ENCODE measurements at regions not wholly inside any gene's neighbourhood (a gene's known extent, or its start where the extent isn't known, plus 50 kb on each side); places are given as distances from the start of the nearest gene placed in this dataset.

DNA sequence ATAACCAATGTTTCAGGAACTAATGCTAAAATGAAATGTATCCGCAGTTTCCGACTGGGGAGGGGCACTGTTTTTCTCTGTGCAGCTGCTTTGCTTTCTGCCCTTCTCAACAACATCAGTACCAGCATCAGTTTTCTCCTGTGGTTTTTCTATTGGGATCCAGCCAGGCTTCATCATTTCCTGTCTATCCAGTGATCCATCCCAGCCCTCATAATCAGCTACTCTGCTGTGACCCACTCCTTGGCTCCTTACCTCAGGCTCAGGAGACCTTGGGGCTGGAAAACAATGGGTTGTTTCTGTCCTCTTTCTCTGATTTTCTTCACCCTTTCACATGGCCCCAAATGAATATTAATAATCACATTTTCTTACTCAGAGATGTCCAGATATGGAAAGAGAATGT is 222.2 kb upstream of the DKK2 start:
- no peaks in the 10 kb centered on the region for H3K36me3 ChIP-seq (ENCODE audit: insufficient read depth, low read length)
- H3K4me1 ChIP-seq (ENCODE audit: insufficient read depth, low read length, poor library complexity, severe bottlenecking): no peaks in the 10 kb centered on the region
- TF ChIP-seq, protein P1, sequence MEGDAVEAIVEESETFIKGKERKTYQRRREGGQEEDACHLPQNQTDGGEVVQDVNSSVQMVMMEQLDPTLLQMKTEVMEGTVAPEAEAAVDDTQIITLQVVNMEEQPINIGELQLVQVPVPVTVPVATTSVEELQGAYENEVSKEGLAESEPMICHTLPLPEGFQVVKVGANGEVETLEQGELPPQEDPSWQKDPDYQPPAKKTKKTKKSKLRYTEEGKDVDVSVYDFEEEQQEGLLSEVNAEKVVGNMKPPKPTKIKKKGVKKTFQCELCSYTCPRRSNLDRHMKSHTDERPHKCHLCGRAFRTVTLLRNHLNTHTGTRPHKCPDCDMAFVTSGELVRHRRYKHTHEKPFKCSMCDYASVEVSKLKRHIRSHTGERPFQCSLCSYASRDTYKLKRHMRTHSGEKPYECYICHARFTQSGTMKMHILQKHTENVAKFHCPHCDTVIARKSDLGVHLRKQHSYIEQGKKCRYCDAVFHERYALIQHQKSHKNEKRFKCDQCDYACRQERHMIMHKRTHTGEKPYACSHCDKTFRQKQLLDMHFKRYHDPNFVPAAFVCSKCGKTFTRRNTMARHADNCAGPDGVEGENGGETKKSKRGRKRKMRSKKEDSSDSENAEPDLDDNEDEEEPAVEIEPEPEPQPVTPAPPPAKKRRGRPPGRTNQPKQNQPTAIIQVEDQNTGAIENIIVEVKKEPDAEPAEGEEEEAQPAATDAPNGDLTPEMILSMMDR (conservative IDR thresholded peaks at IDR 0.05; ENCODE audit: low read length): no peak
- TF ChIP-seq EZH2phosphoT487 (IDR thresholded peaks at IDR 0.05; ENCODE audit: borderline replicate concordance): no peak
- no peaks in the 10 kb centered on the region for H3K9me2 ChIP-seq (replicated peaks; ENCODE audit: low read depth, low read length)
- no peak overlapping the region for H2AFZ ChIP-seq (ENCODE audit: low read length)
- H3K9ac ChIP-seq (ENCODE audit: low read depth, low read length, poor library complexity, severe bottlenecking): no peak overlapping the region
- H3K27me3 ChIP-seq (ENCODE audit: insufficient read depth, low read length, poor library complexity, severe bottlenecking): no peaks in the 10 kb centered on the region
- no peaks in the 10 kb centered on the region for H3K79me2 ChIP-seq (ENCODE audit: insufficient read depth, low read length)
- H3K4me3 ChIP-seq (ENCODE audit: low read length, poor library complexity, severe bottlenecking): no peak overlapping the region
- H4K20me1 ChIP-seq (ENCODE audit: insufficient read depth, low read length, poor library complexity, severe bottlenecking): no peaks in the 10 kb centered on the region
- H3F3A ChIP-seq (ENCODE audit: low read depth): no peaks in the 10 kb centered on the region
- no peaks in the 10 kb centered on the region for H3K9me3 ChIP-seq (ENCODE audit: insufficient read depth, low read depth, low read length)
- H3K4me2 ChIP-seq (ENCODE audit: low read depth, low read length, poor library complexity, severe bottlenecking): no peak overlapping the region

DNA sequence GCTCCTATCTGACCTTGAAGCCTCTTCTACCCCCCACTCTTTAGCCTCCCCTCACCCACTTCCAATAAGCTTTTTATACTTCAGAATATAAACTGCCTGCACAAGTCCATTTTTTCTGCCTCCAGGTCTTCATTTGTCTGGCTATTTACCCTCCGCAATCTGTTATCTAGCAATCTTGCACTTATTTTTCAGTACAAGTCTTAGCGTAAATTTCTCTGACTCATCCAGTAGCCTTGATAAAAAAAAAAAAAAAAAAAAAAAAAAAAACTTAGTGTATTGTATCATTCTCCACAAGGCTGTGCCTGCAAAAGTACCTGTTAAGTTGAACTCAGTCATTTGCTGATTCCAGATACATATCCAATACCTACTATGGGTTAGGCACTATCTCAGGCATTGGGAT is 219.5 kb upstream of the DKK2 start:
- TF ChIP-seq, protein P1 (conservative IDR thresholded peaks at IDR 0.05; ENCODE audit: low read length): no peak
- TF ChIP-seq EZH2phosphoT487 (IDR thresholded peaks at IDR 0.05; ENCODE audit: borderline replicate concordance): no peak
- Histone ChIP-seq H3K36me3 (ENCODE audit: insufficient read depth, low read length) (no peaks in the 10 kb centered on the region), H2AFZ (ENCODE audit: low read length) (no peak overlapping the region), H3K4me1 (ENCODE audit: insufficient read depth, low read length, poor library complexity, severe bottlenecking) (no peaks in the 10 kb centered on the region), H3K9me3 (ENCODE audit: insufficient read depth, low read depth, low read length) (no peaks in the 10 kb centered on the region), H3F3A (ENCODE audit: low read depth) (no peaks in the 10 kb centered on the region), H3K9me2 (replicated peaks; ENCODE audit: low read depth, low read length) (no peaks in the 10 kb centered on the region), H3K79me2 (ENCODE audit: insufficient read depth, low read length) (no peaks in the 10 kb centered on the region), H3K4me2 (ENCODE audit: low read depth, low read length, poor library complexity, severe bottlenecking) (no peak overlapping the region), H3K4me3 (ENCODE audit: low read length, poor library complexity, severe bottlenecking) (no peak overlapping the region), H3K27me3 (ENCODE audit: insufficient read depth, low read length, poor library complexity, severe bottlenecking) (no peaks in the 10 kb centered on the region), H3K9ac (ENCODE audit: low read depth, low read length, poor library complexity, severe bottlenecking) (no peak overlapping the region), H4K20me1 (ENCODE audit: insufficient read depth, low read length, poor library complexity, severe bottlenecking) (no peaks in the 10 kb centered on the region)

DNA sequence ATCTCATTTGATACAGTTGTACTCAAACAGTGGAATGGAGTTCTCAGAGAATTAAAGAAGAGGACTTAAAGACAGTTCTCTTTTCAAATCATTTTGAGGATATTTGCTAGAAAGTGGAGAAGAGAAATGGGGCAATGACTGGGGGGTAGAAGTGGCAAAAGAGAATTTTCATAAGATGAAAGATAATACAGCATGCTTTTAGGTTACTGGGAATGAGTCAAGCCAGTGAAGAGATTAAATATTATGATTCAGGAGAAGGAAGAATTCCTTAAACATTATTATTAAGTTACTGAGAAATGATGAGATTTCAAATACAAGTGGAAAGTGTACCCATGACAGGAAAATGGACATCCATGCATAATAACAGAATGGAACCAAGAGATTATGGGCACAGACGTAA is 219.0 kb upstream of the DKK2 start:
- H3K79me2 ChIP-seq (ENCODE audit: insufficient read depth, low read length): no peaks in the 10 kb centered on the region
- no peak for TF ChIP-seq EZH2phosphoT487 (IDR thresholded peaks at IDR 0.05; ENCODE audit: borderline replicate concordance)
- TF ChIP-seq, protein P1 (conservative IDR thresholded peaks at IDR 0.05; ENCODE audit: low read length): no peak
- no peak overlapping the region for H3K9ac ChIP-seq (ENCODE audit: low read depth, low read length, poor library complexity, severe bottlenecking)
- H3K4me3 ChIP-seq (ENCODE audit: low read length, poor library complexity, severe bottlenecking): no peak overlapping the region
- no peaks in the 10 kb centered on the region for H3K9me2 ChIP-seq (replicated peaks; ENCODE audit: low read depth, low read length)
- no peaks in the 10 kb centered on the region for H3K4me1 ChIP-seq (ENCODE audit: insufficient read depth, low read length, poor library complexity, severe bottlenecking)
- H4K20me1 ChIP-seq (ENCODE audit: insufficient read depth, low read length, poor library complexity, severe bottlenecking): no peaks in the 10 kb centered on the region
- no peak overlapping the region for H3K4me2 ChIP-seq (ENCODE audit: low read depth, low read length, poor library complexity, severe bottlenecking)
- H3K36me3 ChIP-seq (ENCODE audit: insufficient read depth, low read length): no peaks in the 10 kb centered on the region
- no peaks in the 10 kb centered on the region for H3F3A ChIP-seq (ENCODE audit: low read depth)
- H3K9me3 ChIP-seq (ENCODE audit: insufficient read depth, low read depth, low read length): no peaks in the 10 kb centered on the region
- no peak overlapping the region for H2AFZ ChIP-seq (ENCODE audit: low read length)
- no peaks in the 10 kb centered on the region for H3K27me3 ChIP-seq (ENCODE audit: insufficient read depth, low read length, poor library complexity, severe bottlenecking)

Data from Loucy (cell line).